ENCODE measurements at regions not wholly inside any gene's neighbourhood (a gene's known extent, or its start where the extent isn't known, plus 50 kb on each side); places are given as distances from the start of the nearest gene placed in this dataset.

DNA sequence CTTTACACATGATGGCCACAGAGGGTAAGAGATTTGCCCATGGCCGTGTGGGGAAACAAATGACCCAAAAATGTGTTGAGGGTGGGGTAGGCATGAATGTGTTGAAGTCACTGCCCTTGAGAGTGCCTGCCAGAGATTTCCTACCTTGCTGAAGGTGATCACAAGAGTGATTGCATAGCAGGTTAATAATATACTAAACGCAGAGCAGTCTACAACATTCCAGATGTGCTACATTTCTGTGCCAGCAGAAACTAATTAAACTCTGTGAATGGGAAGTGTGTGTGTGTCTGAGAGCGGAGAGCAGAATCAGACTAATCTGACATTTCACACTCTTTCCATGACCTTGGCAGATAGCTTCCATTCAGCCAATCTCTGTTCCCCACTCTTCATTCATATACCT lies 93.3 kb upstream of the CD53 start:
- DNase-seq (ENCODE audit: low read depth in 2 of 2) = no peak

DNA sequence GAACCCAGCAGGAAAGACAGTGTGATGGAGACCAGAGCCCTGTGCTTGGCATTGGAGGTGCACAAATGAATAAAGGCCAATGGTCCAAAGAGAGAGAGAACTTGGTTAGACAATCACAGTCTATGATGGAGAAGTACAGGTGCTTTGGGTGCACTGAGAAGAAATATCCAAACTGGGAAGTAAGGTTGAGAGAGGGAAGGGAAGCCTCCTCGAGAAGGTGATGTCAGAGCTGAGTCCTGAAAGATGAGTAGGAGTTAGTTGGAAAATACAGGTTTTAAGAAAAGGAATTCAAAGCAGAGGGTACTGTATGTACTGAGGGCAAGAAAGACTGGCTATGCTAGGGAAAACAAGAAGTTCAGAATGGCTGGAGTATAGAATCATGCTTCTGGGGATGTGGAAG lies 94.1 kb upstream of the CD53 start:
- H3K4me3 ChIP-seq (replicated peaks in 1 of 2; ENCODE audit: low read depth in 2 of 2, low read length in 2 of 2) = no peak overlapping the region
- TF ChIP-seq, protein P1, sequence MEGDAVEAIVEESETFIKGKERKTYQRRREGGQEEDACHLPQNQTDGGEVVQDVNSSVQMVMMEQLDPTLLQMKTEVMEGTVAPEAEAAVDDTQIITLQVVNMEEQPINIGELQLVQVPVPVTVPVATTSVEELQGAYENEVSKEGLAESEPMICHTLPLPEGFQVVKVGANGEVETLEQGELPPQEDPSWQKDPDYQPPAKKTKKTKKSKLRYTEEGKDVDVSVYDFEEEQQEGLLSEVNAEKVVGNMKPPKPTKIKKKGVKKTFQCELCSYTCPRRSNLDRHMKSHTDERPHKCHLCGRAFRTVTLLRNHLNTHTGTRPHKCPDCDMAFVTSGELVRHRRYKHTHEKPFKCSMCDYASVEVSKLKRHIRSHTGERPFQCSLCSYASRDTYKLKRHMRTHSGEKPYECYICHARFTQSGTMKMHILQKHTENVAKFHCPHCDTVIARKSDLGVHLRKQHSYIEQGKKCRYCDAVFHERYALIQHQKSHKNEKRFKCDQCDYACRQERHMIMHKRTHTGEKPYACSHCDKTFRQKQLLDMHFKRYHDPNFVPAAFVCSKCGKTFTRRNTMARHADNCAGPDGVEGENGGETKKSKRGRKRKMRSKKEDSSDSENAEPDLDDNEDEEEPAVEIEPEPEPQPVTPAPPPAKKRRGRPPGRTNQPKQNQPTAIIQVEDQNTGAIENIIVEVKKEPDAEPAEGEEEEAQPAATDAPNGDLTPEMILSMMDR (IDR thresholded peaks at IDR 0.05; ENCODE audit: low read depth, low read length) = no peak
- DNase-seq (ENCODE audit: low read depth in 2 of 2) = no peak

More for the DNA sequence above, 93.3 kb upstream of the CD53 start:
- H3K4me3 ChIP-seq (replicated peaks in 1 of 2; ENCODE audit: low read depth in 2 of 2, low read length in 2 of 2) = no peak overlapping the region
- TF ChIP-seq, protein P1 (IDR thresholded peaks at IDR 0.05; ENCODE audit: low read depth, low read length) = no peak

DNA sequence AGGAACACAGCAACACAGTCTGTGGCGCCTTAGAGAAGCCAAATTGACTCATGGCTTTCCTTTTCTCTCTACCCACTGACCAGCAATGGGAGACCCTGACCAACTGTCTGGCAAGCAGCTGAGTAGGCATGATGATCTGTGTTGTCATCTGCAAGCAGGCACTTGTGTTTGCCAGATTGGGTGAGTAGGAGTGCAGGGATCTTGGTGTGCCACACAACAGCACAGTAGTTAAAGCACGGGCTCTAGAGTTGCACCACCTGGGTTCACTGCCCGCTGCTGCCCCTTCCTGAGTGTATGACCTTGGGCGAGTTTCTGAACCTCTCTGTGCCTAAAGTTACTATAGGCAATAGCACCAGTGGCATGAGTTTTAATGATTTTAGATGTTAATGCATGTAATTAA lies 95.7 kb upstream of the CD53 start:
- TF ChIP-seq, protein P1 (IDR thresholded peaks at IDR 0.05; ENCODE audit: low read depth, low read length) = no peak
- H3K4me3 ChIP-seq (replicated peaks in 1 of 2; ENCODE audit: low read depth in 2 of 2, low read length in 2 of 2) = no peak overlapping the region
- no peak for DNase-seq (ENCODE audit: low read depth in 2 of 2)

DNA sequence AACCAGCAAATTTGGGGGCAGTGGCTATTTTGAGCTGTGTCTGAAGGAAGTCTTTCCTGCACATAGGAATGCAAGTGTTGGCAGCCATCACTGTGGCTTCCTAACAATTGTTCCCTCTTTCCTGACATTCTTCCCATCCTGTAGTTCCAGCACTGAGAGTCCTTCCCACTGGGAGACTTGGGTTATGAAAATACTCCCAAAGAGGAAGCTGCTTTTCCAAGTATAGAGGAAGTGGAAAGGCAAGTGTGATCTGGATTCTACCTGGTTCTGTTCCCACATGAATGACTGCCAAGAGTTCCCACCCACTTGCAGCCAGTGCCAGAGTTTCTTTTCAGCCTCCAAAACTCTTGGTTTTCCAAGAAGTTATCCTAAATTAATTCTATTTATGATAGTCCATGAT lies 98.5 kb upstream of the CD53 start:
- TF ChIP-seq, protein P1 (IDR thresholded peaks at IDR 0.05; ENCODE audit: low read depth, low read length) = no peak
- no peak for DNase-seq (ENCODE audit: low read depth in 2 of 2)
- no peak overlapping the region for H3K4me3 ChIP-seq (replicated peaks in 1 of 2; ENCODE audit: low read depth in 2 of 2, low read length in 2 of 2)

DNA sequence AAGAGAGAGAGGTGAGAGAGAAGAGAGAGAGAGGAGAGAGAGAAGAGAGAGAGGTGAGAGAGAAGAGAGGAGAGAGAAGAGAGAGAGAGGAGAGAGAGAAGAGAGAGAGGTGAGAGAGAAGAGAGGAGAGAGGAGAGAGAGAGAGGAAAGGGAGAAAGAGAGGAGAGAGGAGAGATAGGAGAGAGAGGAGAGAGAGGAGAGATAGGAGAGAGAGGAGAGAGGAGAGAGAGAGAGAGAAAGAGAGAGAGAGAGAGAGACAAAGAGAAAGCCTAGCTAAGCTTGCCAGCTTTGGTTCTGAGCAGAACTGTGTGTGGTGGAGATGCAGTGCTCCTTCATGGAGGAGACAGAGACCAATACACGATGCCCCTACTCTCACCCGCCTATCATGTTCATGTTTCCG lies 99.1 kb upstream of the KCNA3 start:
- DNase-seq (ENCODE audit: low read depth in 2 of 2) = no peak
- H3K4me3 ChIP-seq (replicated peaks in 1 of 2; ENCODE audit: low read depth in 2 of 2, low read length in 2 of 2) = no peak overlapping the region
- TF ChIP-seq, protein P1 (IDR thresholded peaks at IDR 0.05; ENCODE audit: low read depth, low read length) = no peak

DNA sequence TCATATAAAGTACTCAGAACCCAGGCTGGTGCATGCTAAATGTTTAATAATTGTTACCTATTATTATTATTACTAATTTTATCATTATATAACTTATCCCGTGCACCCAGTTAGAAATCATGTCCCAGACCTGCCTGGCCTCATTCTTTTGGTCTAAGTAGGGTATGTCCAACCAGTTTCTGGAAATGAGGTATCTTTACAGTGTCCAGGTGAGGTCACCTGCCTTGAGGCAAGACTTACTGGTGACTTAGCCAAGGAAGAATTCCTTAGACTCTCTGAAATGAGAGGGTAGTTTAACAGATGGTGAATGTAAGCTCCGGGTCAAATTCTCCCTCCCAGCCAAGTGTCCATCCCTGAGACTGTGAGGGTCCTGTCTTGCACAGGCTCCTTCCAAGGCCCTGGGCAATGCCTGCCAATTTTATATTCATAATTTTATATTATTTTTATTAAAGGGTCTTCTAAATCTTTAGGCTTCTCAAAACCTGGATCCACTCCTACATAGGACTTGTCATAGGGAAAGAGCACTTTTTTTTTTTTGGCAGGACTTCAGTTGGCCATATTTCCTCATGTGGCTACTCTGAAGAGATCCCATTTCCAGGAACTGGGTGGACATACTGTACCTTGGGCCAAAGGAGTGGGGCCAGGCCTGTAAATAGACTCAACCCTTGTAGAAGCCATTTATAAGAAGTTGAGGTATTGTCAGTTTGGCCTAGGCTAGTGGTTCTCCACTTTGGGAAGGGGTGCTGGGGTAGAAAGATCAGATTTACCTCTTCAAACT lies 96.7 kb upstream of the KCNA3 start:
- H3K4me3 ChIP-seq (replicated peaks in 1 of 2; ENCODE audit: low read depth in 2 of 2, low read length in 2 of 2) = no peak overlapping the region
- TF ChIP-seq, protein P1 (IDR thresholded peaks at IDR 0.05; ENCODE audit: low read depth, low read length) = no peak
- no peak for DNase-seq (ENCODE audit: low read depth in 2 of 2)

DNA sequence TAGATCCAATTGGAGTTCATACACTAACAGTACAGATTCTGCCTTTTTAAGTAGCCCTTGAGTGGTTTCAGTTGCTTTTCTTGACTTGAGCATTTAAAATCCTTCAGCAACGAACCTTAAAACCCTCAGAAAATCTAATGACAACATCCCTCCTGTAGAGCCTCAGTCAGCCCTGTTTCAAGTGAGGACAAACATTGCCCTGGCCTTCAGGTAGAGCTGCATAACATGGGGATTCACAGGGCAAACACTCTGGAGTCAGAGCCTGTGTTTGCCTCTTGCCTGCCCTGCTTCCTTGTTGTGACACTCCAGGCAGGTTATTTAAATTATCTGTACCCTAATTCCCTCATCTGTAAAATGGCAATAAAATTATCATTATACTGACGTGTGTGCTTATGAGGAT lies 96.1 kb upstream of the KCNA3 start:
- TF ChIP-seq, protein P1 (IDR thresholded peaks at IDR 0.05; ENCODE audit: low read depth, low read length) = no peak
- no peak for DNase-seq (ENCODE audit: low read depth in 2 of 2)
- no peak overlapping the region for H3K4me3 ChIP-seq (replicated peaks in 1 of 2; ENCODE audit: low read depth in 2 of 2, low read length in 2 of 2)

All from cardiac fibroblast (primary cell).